ENCODE measurements at regions not wholly inside any gene's neighbourhood (a gene's known extent, or its start where the extent isn't known, plus 50 kb on each side); places are given as distances from the start of the nearest gene placed in this dataset.

DNA sequence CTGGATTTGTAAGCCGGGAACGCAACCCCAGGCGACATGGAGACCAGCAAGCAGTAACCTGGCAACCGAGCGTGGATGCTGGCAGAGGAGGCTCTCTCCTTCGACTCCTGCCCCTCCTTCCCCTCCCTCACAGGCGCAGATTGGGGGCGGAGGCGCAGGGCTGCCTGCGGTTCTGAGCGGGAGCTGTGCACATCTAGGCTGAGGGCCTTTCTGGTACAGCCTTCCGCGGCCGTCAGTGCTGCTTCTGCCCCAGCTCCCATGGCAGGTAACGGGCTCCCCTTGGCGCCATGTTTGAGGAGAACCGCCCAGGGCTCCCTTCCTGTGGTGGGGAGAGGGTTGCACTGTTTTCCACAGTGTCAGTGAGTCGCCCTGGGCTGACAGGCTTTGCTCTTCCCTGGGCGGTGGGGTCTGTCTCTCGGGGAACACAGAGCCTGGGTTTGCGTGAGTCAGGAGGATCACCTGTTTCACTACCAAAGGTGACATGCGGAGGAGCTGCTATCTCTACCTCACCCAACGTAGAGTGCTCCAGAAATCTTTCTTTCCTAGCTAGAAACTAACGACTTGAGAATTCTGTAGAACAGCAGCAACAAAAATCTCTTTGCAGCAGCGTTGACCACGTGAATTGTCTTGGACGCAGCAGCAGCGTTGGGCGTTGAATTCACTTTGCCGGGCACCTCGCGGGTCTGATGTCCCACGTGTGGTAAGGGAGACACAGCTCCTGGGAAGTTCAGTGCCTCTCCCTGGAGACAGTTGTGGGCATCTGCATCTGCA lies 154.8 kb upstream of the COBL start:
- TF ChIP-seq CTCF (IDR thresholded peaks at IDR 0.05; ENCODE audit: insufficient read depth, low read depth, low read length, missing control alignments) = no peak
- DNase-seq (ENCODE audit: low read depth) = no peak

DNA sequence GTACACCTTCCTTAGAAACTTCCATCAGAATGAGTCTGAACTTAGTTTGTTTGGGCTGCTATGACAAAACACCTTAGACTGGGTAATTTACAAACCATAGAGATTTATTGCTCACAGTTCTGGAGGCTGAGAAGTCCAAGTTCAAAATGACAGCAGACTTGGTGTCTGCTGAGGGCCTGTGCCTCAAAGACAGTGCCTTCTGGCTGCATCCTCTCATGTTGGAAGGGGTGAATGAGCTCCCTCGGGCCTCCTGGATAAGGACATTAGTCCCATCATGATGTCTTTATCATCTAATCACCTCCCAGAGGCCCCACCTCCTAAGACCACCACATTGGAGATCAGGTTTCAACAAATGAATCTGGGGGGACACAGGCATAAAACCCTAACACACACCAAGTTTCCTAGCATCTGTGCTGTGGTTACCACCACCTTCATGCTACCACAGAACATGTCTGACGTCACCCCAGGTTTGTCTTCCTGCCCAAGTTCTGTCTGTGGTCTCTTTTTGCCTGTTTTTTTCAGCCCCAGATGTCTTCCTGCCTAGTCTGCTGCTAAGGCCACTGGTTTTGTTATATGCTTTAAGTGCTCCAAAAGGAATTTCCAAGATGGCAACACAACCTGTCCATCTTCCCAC lies 150.9 kb upstream of the COBL start:
- H3K4me3 ChIP-seq (ENCODE audit: low read depth, low read length) = no peak overlapping the region
- no peak for TF ChIP-seq CTCF (IDR thresholded peaks at IDR 0.05; ENCODE audit: insufficient read depth, low read depth, low read length, missing control alignments)

More for the DNA sequence above, 154.8 kb upstream of the COBL start:
- H3K4me3 ChIP-seq (ENCODE audit: low read depth, low read length) = no peak overlapping the region

DNA sequence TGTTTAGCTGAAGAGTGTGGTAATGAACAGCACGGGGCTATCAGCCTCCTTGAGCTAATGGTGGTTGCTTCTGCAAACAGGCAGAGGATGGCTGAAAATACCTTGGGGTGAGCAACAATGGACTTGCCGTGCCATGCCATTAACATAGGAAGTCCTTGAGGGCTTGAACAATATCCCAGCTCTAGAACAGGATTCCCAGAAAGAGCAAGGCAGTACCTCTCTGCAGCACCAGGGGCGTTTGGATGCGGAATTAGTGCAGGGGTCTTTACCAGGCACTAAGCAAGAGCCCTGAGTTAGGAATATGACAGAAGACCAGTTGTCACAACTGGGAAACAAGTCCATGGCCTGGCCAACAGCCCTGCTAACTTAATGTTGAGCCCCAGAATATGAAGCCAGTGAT lies 143.2 kb upstream of the COBL start:
- no peak overlapping the region for H3K4me3 ChIP-seq (ENCODE audit: low read depth, low read length)
- DNase-seq (ENCODE audit: low read depth) = no peak
- no peak for TF ChIP-seq CTCF (IDR thresholded peaks at IDR 0.05; ENCODE audit: insufficient read depth, low read depth, low read length, missing control alignments)

More for the DNA sequence above, 150.9 kb upstream of the COBL start:
- no peak for DNase-seq (ENCODE audit: low read depth)

- no peak for TF ChIP-seq CTCF (IDR thresholded peaks at IDR 0.05; ENCODE audit: insufficient read depth, low read depth, low read length, missing control alignments)
- no peak for DNase-seq (ENCODE audit: low read depth)
- no peak overlapping the region for H3K4me3 ChIP-seq (ENCODE audit: low read depth, low read length)
Observed at GRCh38 chr7:51458693-51459092, 142.1 kb upstream of the COBL start.

DNA sequence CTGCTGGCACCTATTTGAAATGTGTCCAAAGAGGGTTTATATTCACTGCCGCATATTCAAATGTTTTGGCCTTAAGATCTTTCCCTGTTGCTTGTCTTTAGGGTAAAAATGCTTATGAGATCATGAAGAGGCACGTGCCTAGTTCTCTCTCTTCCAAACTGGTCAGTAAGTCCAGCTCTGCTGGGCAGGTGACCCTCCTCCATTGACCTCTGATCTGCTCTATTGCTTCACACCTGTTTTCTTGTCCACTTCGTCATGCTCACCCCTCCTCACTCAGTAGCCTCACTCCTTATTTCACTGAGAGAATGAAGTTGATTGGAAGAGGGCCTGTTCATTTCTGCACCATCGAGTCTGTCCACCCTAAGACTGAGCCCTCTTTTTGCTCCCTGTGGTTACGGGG lies 140.5 kb upstream of the COBL start:
- DNase-seq (ENCODE audit: low read depth) = no peak
- no peak overlapping the region for H3K4me3 ChIP-seq (ENCODE audit: low read depth, low read length)
- TF ChIP-seq CTCF (IDR thresholded peaks at IDR 0.05; ENCODE audit: insufficient read depth, low read depth, low read length, missing control alignments) = no peak

- DNase-seq (ENCODE audit: low read depth) = no peak
- TF ChIP-seq CTCF (IDR thresholded peaks at IDR 0.05; ENCODE audit: insufficient read depth, low read depth, low read length, missing control alignments) = no peak
- H3K4me3 ChIP-seq (ENCODE audit: low read depth, low read length) = no peak overlapping the region
Observed at GRCh38 chr7:51456431-51457060, 139.9 kb upstream of the COBL start.

Measured in GM12865 (cell line).